ENCODE measurements at regions not wholly inside any gene's neighbourhood (a gene's known extent, or its start where the extent isn't known, plus 50 kb on each side); places are given as distances from the start of the nearest gene placed in this dataset.

DNA sequence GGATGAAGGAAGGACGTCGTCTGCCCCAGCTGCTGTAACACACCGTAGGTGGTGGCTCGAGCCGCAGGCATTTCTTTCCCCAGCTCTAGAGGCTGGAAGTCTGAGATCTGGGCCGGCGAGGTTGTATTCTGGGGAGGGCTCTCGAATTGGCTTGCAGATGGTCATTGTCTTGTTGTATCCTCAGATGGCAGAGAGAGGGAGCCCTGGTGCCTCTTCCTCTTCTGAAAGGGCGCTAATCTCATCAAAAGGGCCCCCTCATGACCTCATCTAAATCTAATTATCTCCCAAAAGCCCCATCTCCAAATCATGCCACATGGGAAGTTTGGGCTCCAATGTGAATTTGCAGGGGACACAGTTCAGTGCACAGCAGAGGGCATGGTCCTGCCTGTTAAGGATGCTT is 109.0 kb downstream of the SIK1 start:
- no peak overlapping the region for H3K27ac ChIP-seq (replicated peaks)
- no peaks in the 10 kb centered on the region for H3K27me3 ChIP-seq (ENCODE audit: insufficient read depth, poor library complexity, severe bottlenecking)
- H3K4me3 ChIP-seq (replicated peaks; ENCODE audit: insufficient read depth, low read length): no peak overlapping the region
- DNase-seq (ENCODE audit: low read depth in 1 of 2, low spot score in 1 of 2): no peak
- TF ChIP-seq, protein P1, sequence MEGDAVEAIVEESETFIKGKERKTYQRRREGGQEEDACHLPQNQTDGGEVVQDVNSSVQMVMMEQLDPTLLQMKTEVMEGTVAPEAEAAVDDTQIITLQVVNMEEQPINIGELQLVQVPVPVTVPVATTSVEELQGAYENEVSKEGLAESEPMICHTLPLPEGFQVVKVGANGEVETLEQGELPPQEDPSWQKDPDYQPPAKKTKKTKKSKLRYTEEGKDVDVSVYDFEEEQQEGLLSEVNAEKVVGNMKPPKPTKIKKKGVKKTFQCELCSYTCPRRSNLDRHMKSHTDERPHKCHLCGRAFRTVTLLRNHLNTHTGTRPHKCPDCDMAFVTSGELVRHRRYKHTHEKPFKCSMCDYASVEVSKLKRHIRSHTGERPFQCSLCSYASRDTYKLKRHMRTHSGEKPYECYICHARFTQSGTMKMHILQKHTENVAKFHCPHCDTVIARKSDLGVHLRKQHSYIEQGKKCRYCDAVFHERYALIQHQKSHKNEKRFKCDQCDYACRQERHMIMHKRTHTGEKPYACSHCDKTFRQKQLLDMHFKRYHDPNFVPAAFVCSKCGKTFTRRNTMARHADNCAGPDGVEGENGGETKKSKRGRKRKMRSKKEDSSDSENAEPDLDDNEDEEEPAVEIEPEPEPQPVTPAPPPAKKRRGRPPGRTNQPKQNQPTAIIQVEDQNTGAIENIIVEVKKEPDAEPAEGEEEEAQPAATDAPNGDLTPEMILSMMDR (IDR thresholded peaks at IDR 0.05; ENCODE audit: insufficient read depth, low read length): no peak
- TF ChIP-seq GABPA (IDR thresholded peaks at IDR 0.05; ENCODE audit: low read depth) (no peak), POLR2AphosphoS5 (IDR thresholded peaks at IDR 0.05; ENCODE audit: low read depth) (no peak), SPI1 (IDR thresholded peaks at IDR 0.05; ENCODE audit: borderline replicate concordance, low read depth) (no peak)
- TF ChIP-seq, protein P2, sequence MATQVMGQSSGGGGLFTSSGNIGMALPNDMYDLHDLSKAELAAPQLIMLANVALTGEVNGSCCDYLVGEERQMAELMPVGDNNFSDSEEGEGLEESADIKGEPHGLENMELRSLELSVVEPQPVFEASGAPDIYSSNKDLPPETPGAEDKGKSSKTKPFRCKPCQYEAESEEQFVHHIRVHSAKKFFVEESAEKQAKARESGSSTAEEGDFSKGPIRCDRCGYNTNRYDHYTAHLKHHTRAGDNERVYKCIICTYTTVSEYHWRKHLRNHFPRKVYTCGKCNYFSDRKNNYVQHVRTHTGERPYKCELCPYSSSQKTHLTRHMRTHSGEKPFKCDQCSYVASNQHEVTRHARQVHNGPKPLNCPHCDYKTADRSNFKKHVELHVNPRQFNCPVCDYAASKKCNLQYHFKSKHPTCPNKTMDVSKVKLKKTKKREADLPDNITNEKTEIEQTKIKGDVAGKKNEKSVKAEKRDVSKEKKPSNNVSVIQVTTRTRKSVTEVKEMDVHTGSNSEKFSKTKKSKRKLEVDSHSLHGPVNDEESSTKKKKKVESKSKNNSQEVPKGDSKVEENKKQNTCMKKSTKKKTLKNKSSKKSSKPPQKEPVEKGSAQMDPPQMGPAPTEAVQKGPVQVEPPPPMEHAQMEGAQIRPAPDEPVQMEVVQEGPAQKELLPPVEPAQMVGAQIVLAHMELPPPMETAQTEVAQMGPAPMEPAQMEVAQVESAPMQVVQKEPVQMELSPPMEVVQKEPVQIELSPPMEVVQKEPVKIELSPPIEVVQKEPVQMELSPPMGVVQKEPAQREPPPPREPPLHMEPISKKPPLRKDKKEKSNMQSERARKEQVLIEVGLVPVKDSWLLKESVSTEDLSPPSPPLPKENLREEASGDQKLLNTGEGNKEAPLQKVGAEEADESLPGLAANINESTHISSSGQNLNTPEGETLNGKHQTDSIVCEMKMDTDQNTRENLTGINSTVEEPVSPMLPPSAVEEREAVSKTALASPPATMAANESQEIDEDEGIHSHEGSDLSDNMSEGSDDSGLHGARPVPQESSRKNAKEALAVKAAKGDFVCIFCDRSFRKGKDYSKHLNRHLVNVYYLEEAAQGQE (IDR thresholded peaks at IDR 0.05; ENCODE audit: insufficient replicate concordance, low read depth): no peak

DNA sequence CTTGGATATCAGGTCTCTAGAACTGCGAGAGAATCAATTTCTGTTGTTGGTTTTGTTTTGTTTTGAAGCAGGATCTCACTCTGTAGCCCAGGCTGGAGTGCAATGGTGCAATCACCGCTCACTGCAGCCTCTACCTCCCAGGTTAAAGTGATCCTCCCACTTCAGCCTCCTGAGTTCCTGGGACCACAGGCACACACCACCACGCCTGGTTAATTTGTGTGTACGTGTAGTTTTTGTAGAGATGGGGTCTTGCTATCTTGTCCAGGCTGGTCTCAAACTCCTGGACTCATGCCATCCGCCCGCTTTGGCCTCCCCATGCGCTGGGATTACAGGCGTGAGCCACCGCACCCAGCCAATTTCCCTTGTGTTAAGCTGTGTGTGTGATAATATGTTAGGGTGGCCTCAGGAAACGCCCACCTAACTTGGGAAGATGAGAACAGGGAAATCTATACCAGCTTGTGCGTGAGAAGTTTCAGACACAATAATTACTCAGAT is 109.6 kb downstream of the SIK1 start:
- no peaks in the 10 kb centered on the region for H3K27me3 ChIP-seq (ENCODE audit: insufficient read depth, poor library complexity, severe bottlenecking)
- H3K27ac ChIP-seq (replicated peaks): no peak overlapping the region
- DNase-seq (ENCODE audit: low read depth in 1 of 2, low spot score in 1 of 2): no peak
- no peak overlapping the region for H3K4me3 ChIP-seq (replicated peaks; ENCODE audit: insufficient read depth, low read length)
- TF ChIP-seq, protein P2 (IDR thresholded peaks at IDR 0.05; ENCODE audit: insufficient replicate concordance, low read depth): no peak
- no peak for TF ChIP-seq GABPA (IDR thresholded peaks at IDR 0.05; ENCODE audit: low read depth)
- TF ChIP-seq POLR2AphosphoS5 (IDR thresholded peaks at IDR 0.05; ENCODE audit: low read depth): no peak
- TF ChIP-seq, protein P1 (IDR thresholded peaks at IDR 0.05; ENCODE audit: insufficient read depth, low read length): no peak
- no peak for TF ChIP-seq SPI1 (IDR thresholded peaks at IDR 0.05; ENCODE audit: borderline replicate concordance, low read depth)

DNA sequence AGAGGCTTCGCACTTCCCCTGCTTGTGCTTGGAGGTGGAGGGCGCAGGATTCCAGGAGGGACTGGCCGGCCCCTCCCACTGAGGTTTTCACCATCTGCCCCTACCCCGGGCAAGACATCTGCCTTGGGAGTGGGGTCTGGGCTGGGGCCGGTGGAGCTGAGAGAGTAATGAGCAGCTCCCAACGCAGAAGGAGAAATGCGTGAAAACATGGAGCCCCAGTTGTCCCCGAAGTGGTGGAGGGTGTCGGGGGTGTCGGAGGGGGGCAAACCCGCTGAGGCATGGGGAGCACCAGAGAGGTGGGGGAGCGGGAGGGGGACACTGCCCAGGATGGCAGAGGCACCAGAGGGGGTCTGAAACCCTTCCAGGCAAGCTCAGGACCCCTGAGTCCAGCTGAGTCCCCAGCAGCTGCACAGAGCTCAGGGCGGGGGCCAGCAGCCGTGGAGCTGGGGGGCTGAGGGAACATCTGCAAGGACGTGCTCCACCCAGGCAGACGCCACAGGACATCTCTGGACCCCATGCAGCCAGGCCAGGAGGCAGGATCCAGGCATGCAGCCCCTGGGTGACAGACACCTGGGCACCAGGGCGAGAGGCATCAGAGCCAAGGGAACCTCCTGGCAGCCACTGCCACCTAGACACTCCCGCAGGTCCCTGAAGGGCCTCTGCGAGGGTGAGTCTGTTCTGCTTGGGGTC is 110.6 kb downstream of the SIK1 start:
- H3K27ac ChIP-seq (replicated peaks): no peak overlapping the region
- H3K27me3 ChIP-seq (ENCODE audit: insufficient read depth, poor library complexity, severe bottlenecking): no peaks in the 10 kb centered on the region
- H3K4me3 ChIP-seq (replicated peaks; ENCODE audit: insufficient read depth, low read length): no peak overlapping the region
- TF ChIP-seq GABPA (IDR thresholded peaks at IDR 0.05; ENCODE audit: low read depth): no peak
- no peak for TF ChIP-seq POLR2AphosphoS5 (IDR thresholded peaks at IDR 0.05; ENCODE audit: low read depth)
- TF ChIP-seq, protein P2 (IDR thresholded peaks at IDR 0.05; ENCODE audit: insufficient replicate concordance, low read depth): no peak
- no peak for TF ChIP-seq SPI1 (IDR thresholded peaks at IDR 0.05; ENCODE audit: borderline replicate concordance, low read depth)
- TF ChIP-seq, protein P1 (IDR thresholded peaks at IDR 0.05; ENCODE audit: insufficient read depth, low read length): no peak
- no peak for DNase-seq (ENCODE audit: low read depth in 1 of 2, low spot score in 1 of 2)
